ENCODE measurements at regions not wholly inside any gene's neighbourhood (a gene's known extent, or its start where the extent isn't known, plus 50 kb on each side); places are given as distances from the start of the nearest gene placed in this dataset.

GRCh38 chr7:45990276-45990675 is 69.2 kb upstream of the IGFBP3 start (continued):
- no peak for TF ChIP-seq CBX8 (IDR thresholded peaks at IDR 0.05; ENCODE audit: borderline replicate concordance, low read depth, low read length)

Measured in H1 (cell line).